A549 (cell line): ENCODE measurements at regions not wholly inside any gene's neighbourhood (a gene's known extent, or its start where the extent isn't known, plus 50 kb on each side); places are given as distances from the start of the nearest gene placed in this dataset.

ENCODE experiments used
- EHMT2 ChIP-seq: fragments of 200-600 bp; sonication (generic); IDR thresholded peaks from 2 replicates; pipeline ENCODE4 v1.6.1; 2016; ENCODE audit warnings: antibody characterized with exemption, low read depth, mild to moderate bottlenecking, moderate library complexity
- EP300 ChIP-seq, 2 experiments: fragments of >200 bp; sonication (Bioruptor Twin); formaldehyde crosslinking; IDR thresholded peaks; 2 replicates in 1 of 2; 3 replicates in 1 of 2; pipeline ENCODE4 v1.6.1; 2016 to 2017
- HDAC2 ChIP-seq: fragments of 200-600 bp; sonication (generic); IDR thresholded peaks from 2 replicates; pipeline ENCODE4 v1.6.1; 2016
- JUN ChIP-seq, 2 experiments: fragments of >200 bp; sonication (Bioruptor Twin); formaldehyde crosslinking; IDR thresholded peaks; 2 replicates in 1 of 2; 3 replicates in 1 of 2; pipeline ENCODE4 v1.6.1; 2016 to 2017
- MAFK ChIP-seq: fragments of 450-650 bp; IDR thresholded peaks from 2 replicates; pipeline ENCODE4 v1.6.1; 2014; ENCODE audit not compliant: partially characterized antibody
- POLR2A ChIP-seq: IDR thresholded peaks from 2 replicates; pipeline ENCODE4 v1.6.1; 2012; ENCODE audit warnings: mild to moderate bottlenecking, low read length
- RCOR1 ChIP-seq: fragments of 150-350 bp; IDR thresholded peaks from 2 replicates; pipeline ENCODE4 v1.6.1; 2014; ENCODE audit warnings: antibody characterized with exemption, low read length, low read depth
- TF ChIP-seq, protein P1 (sequence below): IDR thresholded peaks from 2 replicates; pipeline ENCODE4 v1.6.1; 2012; ENCODE audit warnings: low read depth, borderline replicate concordance
- TF ChIP-seq, protein P2 (sequence below): fragments of >200 bp; sonication (Bioruptor Twin); formaldehyde crosslinking; IDR thresholded peaks from 3 replicates; pipeline ENCODE4 v1.5.1; 2016
- TF ChIP-seq, protein P3 (sequence below): IDR thresholded peaks from 2 replicates; pipeline ENCODE4 v1.6.1; 2012
- TF ChIP-seq, protein P4 (sequence below): IDR thresholded peaks from 2 replicates; pipeline ENCODE4 v1.6.1; 2012
- TF ChIP-seq, protein P5 (sequence below): fragments of 200-600 bp; sonication (generic); IDR thresholded peaks from 2 replicates; pipeline ENCODE4 v1.6.1; 2016; ENCODE audit warnings: antibody characterized with exemption, mild to moderate bottlenecking, moderate library complexity

DNA sequence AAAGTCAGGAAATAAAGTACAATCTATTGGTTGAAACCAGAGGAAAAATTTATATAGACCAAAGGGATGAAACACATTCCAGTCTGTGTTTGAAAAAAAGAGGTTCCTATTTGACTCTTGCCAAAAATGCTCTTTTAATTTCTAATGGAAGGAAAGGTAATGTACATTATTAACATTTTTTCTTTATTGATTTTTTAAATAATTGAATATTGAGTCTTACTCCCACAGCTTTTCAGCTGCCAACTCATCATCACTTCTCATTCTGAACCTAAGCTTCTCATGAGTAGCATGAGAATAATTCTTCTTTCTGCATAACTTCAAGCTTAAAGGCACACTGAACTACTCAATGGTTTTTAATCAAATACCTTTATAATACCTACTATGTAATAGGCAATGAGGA lies 49.8 kb upstream of the FHIP2A start:
- TF ChIP-seq, protein P1, sequence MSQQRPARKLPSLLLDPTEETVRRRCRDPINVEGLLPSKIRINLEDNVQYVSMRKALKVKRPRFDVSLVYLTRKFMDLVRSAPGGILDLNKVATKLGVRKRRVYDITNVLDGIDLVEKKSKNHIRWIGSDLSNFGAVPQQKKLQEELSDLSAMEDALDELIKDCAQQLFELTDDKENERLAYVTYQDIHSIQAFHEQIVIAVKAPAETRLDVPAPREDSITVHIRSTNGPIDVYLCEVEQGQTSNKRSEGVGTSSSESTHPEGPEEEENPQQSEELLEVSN = no peak
- TF ChIP-seq POLR2A (no peak), RCOR1 (no peak), EHMT2 (no peak), EP300 (IDR thresholded peaks at IDR 0.05) (no peak), JUN (IDR thresholded peaks at IDR 0.05) (no peak), HDAC2 (no peak), MAFK (no peak)
- TF ChIP-seq, protein P2, sequence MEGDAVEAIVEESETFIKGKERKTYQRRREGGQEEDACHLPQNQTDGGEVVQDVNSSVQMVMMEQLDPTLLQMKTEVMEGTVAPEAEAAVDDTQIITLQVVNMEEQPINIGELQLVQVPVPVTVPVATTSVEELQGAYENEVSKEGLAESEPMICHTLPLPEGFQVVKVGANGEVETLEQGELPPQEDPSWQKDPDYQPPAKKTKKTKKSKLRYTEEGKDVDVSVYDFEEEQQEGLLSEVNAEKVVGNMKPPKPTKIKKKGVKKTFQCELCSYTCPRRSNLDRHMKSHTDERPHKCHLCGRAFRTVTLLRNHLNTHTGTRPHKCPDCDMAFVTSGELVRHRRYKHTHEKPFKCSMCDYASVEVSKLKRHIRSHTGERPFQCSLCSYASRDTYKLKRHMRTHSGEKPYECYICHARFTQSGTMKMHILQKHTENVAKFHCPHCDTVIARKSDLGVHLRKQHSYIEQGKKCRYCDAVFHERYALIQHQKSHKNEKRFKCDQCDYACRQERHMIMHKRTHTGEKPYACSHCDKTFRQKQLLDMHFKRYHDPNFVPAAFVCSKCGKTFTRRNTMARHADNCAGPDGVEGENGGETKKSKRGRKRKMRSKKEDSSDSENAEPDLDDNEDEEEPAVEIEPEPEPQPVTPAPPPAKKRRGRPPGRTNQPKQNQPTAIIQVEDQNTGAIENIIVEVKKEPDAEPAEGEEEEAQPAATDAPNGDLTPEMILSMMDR = no peak
- TF ChIP-seq, protein P3, sequence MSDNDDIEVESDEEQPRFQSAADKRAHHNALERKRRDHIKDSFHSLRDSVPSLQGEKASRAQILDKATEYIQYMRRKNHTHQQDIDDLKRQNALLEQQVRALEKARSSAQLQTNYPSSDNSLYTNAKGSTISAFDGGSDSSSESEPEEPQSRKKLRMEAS = no peak
- TF ChIP-seq, protein P4, sequence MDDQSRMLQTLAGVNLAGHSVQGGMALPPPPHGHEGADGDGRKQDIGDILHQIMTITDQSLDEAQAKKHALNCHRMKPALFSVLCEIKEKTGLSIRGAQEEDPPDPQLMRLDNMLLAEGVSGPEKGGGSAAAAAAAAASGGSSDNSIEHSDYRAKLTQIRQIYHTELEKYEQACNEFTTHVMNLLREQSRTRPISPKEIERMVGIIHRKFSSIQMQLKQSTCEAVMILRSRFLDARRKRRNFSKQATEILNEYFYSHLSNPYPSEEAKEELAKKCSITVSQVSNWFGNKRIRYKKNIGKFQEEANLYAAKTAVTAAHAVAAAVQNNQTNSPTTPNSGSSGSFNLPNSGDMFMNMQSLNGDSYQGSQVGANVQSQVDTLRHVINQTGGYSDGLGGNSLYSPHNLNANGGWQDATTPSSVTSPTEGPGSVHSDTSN = no peak
- TF ChIP-seq, protein P5, sequence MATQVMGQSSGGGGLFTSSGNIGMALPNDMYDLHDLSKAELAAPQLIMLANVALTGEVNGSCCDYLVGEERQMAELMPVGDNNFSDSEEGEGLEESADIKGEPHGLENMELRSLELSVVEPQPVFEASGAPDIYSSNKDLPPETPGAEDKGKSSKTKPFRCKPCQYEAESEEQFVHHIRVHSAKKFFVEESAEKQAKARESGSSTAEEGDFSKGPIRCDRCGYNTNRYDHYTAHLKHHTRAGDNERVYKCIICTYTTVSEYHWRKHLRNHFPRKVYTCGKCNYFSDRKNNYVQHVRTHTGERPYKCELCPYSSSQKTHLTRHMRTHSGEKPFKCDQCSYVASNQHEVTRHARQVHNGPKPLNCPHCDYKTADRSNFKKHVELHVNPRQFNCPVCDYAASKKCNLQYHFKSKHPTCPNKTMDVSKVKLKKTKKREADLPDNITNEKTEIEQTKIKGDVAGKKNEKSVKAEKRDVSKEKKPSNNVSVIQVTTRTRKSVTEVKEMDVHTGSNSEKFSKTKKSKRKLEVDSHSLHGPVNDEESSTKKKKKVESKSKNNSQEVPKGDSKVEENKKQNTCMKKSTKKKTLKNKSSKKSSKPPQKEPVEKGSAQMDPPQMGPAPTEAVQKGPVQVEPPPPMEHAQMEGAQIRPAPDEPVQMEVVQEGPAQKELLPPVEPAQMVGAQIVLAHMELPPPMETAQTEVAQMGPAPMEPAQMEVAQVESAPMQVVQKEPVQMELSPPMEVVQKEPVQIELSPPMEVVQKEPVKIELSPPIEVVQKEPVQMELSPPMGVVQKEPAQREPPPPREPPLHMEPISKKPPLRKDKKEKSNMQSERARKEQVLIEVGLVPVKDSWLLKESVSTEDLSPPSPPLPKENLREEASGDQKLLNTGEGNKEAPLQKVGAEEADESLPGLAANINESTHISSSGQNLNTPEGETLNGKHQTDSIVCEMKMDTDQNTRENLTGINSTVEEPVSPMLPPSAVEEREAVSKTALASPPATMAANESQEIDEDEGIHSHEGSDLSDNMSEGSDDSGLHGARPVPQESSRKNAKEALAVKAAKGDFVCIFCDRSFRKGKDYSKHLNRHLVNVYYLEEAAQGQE = no peak
